Transverse colon (tissue), 4 donors: ENCODE measurements at regions not wholly inside any gene's neighbourhood (a gene's known extent, or its start where the extent isn't known, plus 50 kb on each side); places are given as distances from the start of the nearest gene placed in this dataset.

Experiments
- DNase-seq: peaks from one replicate; pipeline ENCODE4 v3.0.0-alpha.2; 2019
- H3K27ac ChIP-seq, 4 donors: fragments of 200-600 bp; sonication (generic); 2 replicates each; pipeline ENCODE4 v1.5.1; 2016 to 2018; ENCODE audit warnings: inconsistent platforms in 4 of 4
- H3K27me3 ChIP-seq: fragments of 200-600 bp; sonication (generic); 2 replicates; pipeline ENCODE4 v1.5.1; 2017; ENCODE audit warnings: inconsistent platforms
- H3K36me3 ChIP-seq, 4 donors: fragments of 200-600 bp; sonication (generic); 2 replicates each; pipeline ENCODE4 v1.5.1; 2017 to 2019; ENCODE audit warnings: inconsistent platforms in 4 of 4
- H3K4me1 ChIP-seq, 4 donors: fragments of 200-600 bp; sonication (generic); 2 replicates each; pipeline ENCODE4 v1.5.1; 2017 to 2020; ENCODE audit warnings: inconsistent platforms in 4 of 4
- H3K4me3 ChIP-seq, 4 donors: fragments of 200-600 bp; sonication (generic); 1 replicate in 1 of 4; 2 replicates in 3 of 4; pipeline versions ENCODE4 v1.5.1 to v1.6.1; 2017 to 2019; ENCODE audit warnings: inconsistent platforms in 4 of 4
- H3K9me3 ChIP-seq, 2 donors: fragments of 200-600 bp; sonication (generic); 2 replicates each; pipeline ENCODE4 v1.5.1; 2017 to 2019; ENCODE audit warnings: inconsistent platforms in 2 of 2
- EP300 ChIP-seq: sonication (generic); formaldehyde crosslinking; IDR thresholded peaks from one replicate; pipeline ENCODE4 v1.6.1; 2017; ENCODE audit warnings: antibody characterized with exemption, low read depth
- POLR2A ChIP-seq: fragments of 450-650 bp; IDR thresholded peaks from one replicate; pipeline ENCODE4 v1.6.1; 2016; ENCODE audit warnings: antibody characterized with exemption, mild to moderate bottlenecking, moderate library complexity
- POLR2AphosphoS5 ChIP-seq, 3 donors: sonication (generic); formaldehyde crosslinking; IDR thresholded peaks; one replicate each; pipeline ENCODE4 v1.6.1; 2016; ENCODE audit warnings: antibody characterized with exemption in 3 of 3
- WGBS, 2 donors: methylation state at CpG; one replicate each; pipeline ENCODE4 v1.1.5; 2018; ENCODE audit warnings: low coverage in 1 of 2; 5-methylcytosine and 5-hydroxymethylcytosine counted together
- in situ Hi-C, 4 donors: fragments of 200-750 bp; cut with MboI; loops; one replicate each; pipeline versions ENCODE4 v1.15.0 to v1.15.1; 2017; ENCODE audit warnings: low sequenced_read_pairs in 3 of 4, low pct_ligation_motif_present in 1 of 4, low pct_unique_long_range_greater_than_20kb in 1 of 4
- intact Hi-C: fragments of 100-400 bp; cut with DNase I; formaldehyde crosslinking; loops from one replicate; pipeline ENCODE4 v1.15.1; 2023; ENCODE audit warnings: low total_unique reads
- TF ChIP-seq, protein P1 (sequence below), 5 experiments: fragments of 200-600 bp in 3 of 5; fragments of 450-650 bp in 2 of 5; sonication (generic) in 3 of 5; IDR thresholded peaks; 1 replicate in 2 of 5; 2 replicates in 3 of 5; pipeline ENCODE4 v1.5.1; 2016 to 2017; ENCODE audit warnings: antibody characterized with exemption in 5 of 5, inconsistent platforms in 3 of 5, mild to moderate bottlenecking in 2 of 5, moderate library complexity in 1 of 5

DNA sequence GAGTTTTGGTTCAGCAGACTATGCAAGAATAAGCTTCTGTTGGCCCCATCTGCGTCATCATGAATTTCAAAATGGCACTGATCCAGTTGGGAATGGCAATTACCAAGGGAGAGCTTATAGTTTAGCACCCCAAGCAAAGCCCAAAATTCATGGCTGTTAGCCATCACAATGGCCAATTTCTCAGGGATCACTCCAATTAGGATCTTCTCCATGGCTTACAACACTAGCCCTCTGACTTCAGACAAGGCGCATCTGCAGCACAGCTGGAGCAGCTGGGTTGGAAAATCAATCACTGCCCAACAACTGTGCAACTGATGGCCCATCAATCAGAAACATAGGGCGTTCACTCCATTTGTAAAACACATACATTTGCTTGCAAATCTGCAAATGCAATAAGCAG, 273.6 kb downstream of the SRBD1 start:
- intact Hi-C loops (no loop called here), in situ Hi-C loops (no loop called here)
- WGBS, 2 donors: 83 to 86% methylated on average over 1 to 3 of the region's 3 CpGs
- no peak overlapping the region for H3K27ac ChIP-seq
- H3K9me3 ChIP-seq: no peaks in the 10 kb centered on the region
- no peak for DNase-seq
- TF ChIP-seq EP300: no peak
- TF ChIP-seq, protein P1, sequence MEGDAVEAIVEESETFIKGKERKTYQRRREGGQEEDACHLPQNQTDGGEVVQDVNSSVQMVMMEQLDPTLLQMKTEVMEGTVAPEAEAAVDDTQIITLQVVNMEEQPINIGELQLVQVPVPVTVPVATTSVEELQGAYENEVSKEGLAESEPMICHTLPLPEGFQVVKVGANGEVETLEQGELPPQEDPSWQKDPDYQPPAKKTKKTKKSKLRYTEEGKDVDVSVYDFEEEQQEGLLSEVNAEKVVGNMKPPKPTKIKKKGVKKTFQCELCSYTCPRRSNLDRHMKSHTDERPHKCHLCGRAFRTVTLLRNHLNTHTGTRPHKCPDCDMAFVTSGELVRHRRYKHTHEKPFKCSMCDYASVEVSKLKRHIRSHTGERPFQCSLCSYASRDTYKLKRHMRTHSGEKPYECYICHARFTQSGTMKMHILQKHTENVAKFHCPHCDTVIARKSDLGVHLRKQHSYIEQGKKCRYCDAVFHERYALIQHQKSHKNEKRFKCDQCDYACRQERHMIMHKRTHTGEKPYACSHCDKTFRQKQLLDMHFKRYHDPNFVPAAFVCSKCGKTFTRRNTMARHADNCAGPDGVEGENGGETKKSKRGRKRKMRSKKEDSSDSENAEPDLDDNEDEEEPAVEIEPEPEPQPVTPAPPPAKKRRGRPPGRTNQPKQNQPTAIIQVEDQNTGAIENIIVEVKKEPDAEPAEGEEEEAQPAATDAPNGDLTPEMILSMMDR (IDR thresholded peaks at IDR 0.05): no peak
- TF ChIP-seq POLR2A: no peak
- TF ChIP-seq POLR2AphosphoS5 (IDR thresholded peaks at IDR 0.05): no peak
- H3K4me1 ChIP-seq: no peaks in the 10 kb centered on the region
- H3K4me3 ChIP-seq: no peak overlapping the region
- H3K36me3 ChIP-seq: no peaks in the 10 kb centered on the region
- H3K27me3 ChIP-seq: no peaks in the 10 kb centered on the region

DNA sequence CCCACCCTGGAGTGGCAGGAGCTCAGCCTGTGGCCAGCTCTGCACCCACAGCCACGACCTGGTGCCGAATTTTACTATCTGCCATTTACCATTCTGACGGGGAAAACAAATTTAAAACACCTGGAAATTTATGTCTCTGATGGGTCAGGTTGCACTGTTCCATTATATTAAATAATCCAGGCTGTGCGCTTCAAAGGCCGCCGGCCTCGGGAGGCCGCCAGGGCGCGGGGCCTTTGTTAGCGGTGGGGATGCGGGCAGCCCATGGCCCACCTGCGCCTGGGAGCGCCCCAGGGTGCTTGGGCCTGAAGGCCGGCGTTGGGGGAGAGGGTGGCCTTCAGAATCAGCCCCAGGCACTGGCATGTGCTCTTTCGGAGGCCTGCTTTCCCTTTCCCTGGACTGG, 276.9 kb downstream of the SRBD1 start:
- WGBS, 2 donors: 96% methylated on average over 17 of the region's 17 CpGs; no CpG with 5 or more reads in 1 of the 2 donors
- in situ Hi-C loops: no loop called here
- TF ChIP-seq, protein P1 (IDR thresholded peaks at IDR 0.05): no peak
- TF ChIP-seq POLR2AphosphoS5 (IDR thresholded peaks at IDR 0.05) (no peak), EP300 (no peak), POLR2A (no peak)

DNA sequence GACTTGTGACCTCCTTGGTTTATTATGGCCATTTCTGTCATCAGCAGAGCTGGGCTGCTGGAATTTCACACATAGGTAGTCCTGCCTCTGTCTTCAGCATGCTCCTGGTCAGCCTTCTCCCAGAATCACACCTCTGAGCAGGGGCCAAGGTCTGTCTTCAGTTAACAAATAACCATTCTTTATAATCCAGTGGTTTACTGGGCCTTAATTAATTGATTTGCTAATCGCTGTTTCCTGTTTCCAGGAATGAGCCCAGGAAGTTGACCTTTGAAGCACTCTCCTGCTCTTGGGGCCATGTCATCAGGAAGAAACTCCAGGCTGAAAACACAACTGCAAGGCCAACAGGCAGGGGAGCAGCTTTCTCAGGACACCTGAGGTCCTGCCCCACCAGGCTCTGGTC, 278.5 kb downstream of the SRBD1 start:
- no peak overlapping the region for H3K4me3 ChIP-seq
- H3K4me1 ChIP-seq: no peaks in the 10 kb centered on the region
- DNase-seq: no peak
- no peaks in the 10 kb centered on the region for H3K9me3 ChIP-seq
- WGBS, 2 donors: 63 to 92% methylated on average over 1 of the region's 1 CpG
- TF ChIP-seq POLR2A (no peak), EP300 (no peak), POLR2AphosphoS5 (IDR thresholded peaks at IDR 0.05) (no peak)
- TF ChIP-seq, protein P1 (IDR thresholded peaks at IDR 0.05): no peak
- H3K27me3 ChIP-seq: no peaks in the 10 kb centered on the region
- intact Hi-C loops (no loop called here), in situ Hi-C loops (no loop called here)
- no peak overlapping the region for H3K27ac ChIP-seq
- H3K36me3 ChIP-seq: no peaks in the 10 kb centered on the region

More for the DNA sequence above, 276.9 kb downstream of the SRBD1 start:
- no peaks in the 10 kb centered on the region for H3K9me3 ChIP-seq
- H3K27ac ChIP-seq: no peak overlapping the region
- H3K27me3 ChIP-seq: no peaks in the 10 kb centered on the region
- H3K4me3 ChIP-seq: no peak overlapping the region
- DNase-seq: no peak
- intact Hi-C loops: no loop called here
- H3K36me3 ChIP-seq: no peaks in the 10 kb centered on the region
- no peaks in the 10 kb centered on the region for H3K4me1 ChIP-seq

DNA sequence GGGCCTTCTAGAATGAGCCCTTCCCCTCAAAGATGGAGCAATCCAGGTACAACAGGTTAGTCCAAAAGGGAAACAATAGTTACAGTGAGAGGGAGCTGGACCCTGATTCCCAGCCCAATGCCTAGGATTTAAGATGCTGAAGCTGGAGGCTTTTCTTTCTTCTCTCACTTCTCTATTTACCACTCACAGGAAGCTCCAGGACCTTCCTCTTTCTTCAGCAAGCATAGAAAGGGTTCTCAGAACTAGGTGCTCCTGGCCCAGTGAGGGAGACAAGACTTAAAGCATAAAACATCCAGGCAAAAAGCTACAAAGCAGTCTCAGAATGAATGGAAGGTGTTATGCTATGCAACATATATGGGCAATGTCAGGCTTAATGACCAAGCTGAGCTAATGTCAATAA, 279.0 kb downstream of the SRBD1 start:
- H3K27me3 ChIP-seq: no peaks in the 10 kb centered on the region
- H3K4me3 ChIP-seq: no peak overlapping the region
- H3K4me1 ChIP-seq: no peaks in the 10 kb centered on the region
- no peak for TF ChIP-seq EP300
- TF ChIP-seq, protein P1 (IDR thresholded peaks at IDR 0.05): no peak
- TF ChIP-seq POLR2AphosphoS5 (IDR thresholded peaks at IDR 0.05): no peak
- TF ChIP-seq POLR2A: no peak
- in situ Hi-C loops: no loop called here
- no peaks in the 10 kb centered on the region for H3K36me3 ChIP-seq
- H3K27ac ChIP-seq: no peak overlapping the region
- DNase-seq: no peak
- H3K9me3 ChIP-seq: no peaks in the 10 kb centered on the region
- intact Hi-C loops: no loop called here
